Glomerular endothelial cell (primary cell): ENCODE measurements at regions not wholly inside any gene's neighbourhood (a gene's known extent, or its start where the extent isn't known, plus 50 kb on each side); places are given as distances from the start of the nearest gene placed in this dataset.
"Not testable (repeated sequence)": the region's sequence is repeated elsewhere in the genome, so short reads cannot be mapped to it uniquely, and the experiment has no call there.

Experiments
- DNase-seq: peaks from one replicate; pipeline ENCODE4 v3.0.0-alpha.2; 2011; ENCODE audit warnings: low read depth, low spot score; ENCODE audit errors: extremely low read depth

GRCh38 chr4:118410138-118410537, 57.3 kb upstream of the PRSS12 start:
- DNase-seq: no peak

DNA sequence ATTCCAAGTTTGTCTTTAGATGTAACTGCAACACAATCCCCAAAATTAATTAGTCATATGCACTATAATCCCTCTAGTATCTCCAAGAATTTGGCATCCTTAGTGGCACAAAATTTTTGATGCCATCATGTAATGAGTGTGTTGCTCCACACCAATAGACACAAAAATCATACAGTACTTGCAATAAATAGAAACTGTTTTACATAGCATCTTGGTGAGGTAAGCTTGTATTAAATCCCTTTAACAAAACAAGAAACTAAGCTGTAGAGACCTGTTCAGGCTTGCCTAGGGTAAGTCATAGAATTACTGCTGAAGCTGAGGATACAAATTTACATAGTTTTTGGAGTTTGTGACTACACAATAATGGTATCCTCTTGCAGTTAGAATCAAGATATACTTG, 64.5 kb upstream of the PRSS12 start:
- no peak for DNase-seq

- DNase-seq: not testable (repeated sequence)
Observed at GRCh38 chr4:118417800-118418199, 65.0 kb upstream of the PRSS12 start.

- not testable (repeated sequence) for DNase-seq
Observed at GRCh38 chr4:118418396-118418795, 65.6 kb upstream of the PRSS12 start.

- DNase-seq: not testable (repeated sequence)
Observed at GRCh38 chr4:118419626-118420025, 66.8 kb upstream of the PRSS12 start.

GRCh38 chr4:118424062-118424461, 71.3 kb upstream of the PRSS12 start:
- DNase-seq: not testable (repeated sequence)

DNA sequence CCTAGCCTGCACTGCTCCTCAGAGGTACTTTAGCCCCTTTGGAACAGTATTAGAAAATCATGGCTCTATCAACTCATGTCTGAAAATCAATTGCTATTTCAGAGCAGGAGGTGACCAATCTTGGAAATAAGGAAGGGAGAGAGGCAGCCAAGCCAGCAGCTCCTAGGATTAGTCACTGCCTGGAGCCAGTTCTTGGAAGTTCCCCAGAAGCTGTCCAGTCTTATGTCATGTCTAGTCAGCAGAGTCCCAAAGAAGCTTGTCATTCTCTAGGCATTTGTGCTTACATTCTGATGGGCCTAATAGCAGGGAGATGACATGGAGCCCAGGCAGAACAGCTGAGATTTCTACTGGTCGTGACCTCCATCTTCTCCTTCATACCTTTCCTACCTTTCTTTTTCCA, 76.1 kb upstream of the PRSS12 start:
- not testable (repeated sequence) for DNase-seq

DNA sequence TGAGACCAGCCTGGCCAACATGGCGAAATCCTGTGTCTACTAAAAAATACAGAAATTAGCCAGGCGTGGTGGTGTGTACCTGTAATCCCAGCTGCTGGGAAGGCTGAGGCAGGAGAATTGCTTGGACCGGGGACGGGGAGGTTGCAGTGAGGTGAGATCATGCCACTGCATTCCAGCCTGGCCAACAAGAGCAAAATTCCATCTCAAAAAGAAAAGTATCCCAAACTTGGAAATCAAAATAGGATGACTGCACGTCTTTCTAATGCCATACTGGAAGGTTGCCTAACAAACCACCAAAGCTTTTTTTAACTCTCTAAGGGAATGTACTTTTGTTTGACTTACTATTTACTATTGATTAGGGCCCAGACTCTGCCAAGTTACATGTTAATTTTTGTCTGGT, 79.6 kb upstream of the PRSS12 start:
- not testable (repeated sequence) for DNase-seq

- DNase-seq: not testable (repeated sequence)
Observed at GRCh38 chr4:118433612-118434375, 81.0 kb upstream of the PRSS12 start.

- DNase-seq: not testable (repeated sequence)
Observed at GRCh38 chr4:118435415-118435814, 82.6 kb upstream of the PRSS12 start.

DNA sequence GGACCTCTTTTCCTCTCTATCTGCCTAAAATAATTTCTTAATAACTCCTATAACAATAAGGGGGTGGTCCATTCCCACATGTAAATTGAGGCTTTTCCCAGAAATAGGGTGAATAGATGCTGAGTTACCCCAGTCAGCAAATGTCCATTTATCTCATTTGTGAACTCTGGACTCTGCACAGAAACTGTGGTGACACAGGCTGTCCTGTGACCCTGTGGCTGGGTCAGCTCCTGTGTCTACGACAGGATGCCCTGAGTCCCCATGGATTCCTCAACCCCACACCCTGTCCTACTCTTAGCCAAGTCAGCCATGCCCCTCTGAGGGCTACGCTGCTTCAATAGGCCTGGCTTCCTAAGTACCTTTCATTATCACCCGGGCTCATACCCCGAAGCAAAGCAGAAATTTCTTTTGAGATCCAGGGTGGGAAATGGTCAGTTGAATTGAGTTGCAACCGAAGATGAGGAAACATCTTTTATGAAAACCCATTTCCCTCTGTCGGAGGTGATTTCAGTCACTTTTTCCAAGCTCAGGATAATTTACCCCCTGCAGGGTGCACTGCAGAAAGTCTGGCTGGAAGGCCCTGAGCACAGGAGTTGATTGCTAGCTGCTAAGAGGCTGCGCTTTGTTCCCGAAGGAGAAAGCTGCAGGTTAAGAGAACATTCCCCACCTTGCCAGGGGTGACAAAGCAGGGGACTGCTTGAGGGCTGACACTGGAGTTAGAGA, 89.5 kb upstream of the PRSS12 start:
- not testable (repeated sequence) for DNase-seq

DNA sequence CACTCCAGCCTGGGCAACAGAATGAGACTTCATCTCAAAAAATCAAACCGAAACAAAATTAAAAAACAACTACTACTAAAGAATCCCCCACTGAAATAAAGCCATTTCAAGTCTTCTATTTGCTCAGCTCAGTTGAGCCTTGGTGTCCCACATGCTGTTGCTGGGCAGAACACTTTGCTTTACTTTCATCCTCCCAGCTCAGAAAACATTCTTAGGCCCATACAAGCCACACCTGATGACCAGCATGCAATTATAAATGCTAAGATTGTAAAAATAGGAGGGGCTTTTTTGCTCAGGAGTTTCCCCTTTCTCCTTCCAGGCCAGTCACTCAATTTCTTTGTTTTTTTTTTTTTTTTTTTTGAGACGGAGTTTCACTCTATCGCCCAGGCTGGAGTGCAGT, 94.6 kb upstream of the PRSS12 start:
- DNase-seq: not testable (repeated sequence)

DNA sequence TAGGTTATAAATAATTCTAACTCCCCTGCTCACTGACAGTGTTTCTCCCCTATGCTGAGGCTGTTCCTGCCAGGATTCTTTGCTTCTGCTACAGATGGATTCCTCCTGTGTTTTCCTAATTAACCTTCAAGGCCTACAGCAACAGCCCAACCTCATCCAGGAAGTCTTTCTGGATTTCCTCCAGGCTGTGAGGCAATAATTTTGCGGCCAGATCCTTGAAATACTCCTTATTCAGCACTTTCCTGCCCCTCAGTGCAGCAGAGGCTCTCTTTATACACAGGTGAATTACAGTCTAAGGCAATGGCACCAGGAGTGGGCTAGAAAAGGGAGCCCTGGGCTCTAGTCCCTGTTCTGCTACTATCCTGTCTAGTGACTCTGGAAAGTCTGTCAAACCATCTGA, 102.1 kb upstream of the PRSS12 start:
- DNase-seq: not testable (repeated sequence)

DNA sequence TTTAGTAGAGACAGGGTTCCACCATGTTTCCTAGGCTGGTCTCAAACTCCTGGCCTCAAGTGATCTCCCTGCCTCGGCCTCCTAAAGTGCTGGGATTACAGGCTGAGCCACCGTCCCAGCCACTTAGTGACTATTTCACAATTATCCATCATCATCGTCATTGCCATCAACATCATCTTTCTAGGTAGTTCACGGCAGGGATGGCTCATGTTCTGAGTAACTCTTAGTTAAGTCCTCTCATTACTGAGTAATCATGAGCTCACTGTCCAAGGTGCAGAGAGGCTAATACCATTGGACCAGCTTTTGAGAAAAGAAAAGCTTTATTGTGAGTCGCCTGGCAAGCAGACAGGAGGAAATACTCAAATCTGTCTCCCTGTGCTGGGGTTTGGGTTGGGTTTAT, 108.6 kb upstream of the PRSS12 start:
- DNase-seq: not testable (repeated sequence)

GRCh38 chr4:118465831-118466230, 113.0 kb upstream of the PRSS12 start:
- DNase-seq: not testable (repeated sequence)

DNA sequence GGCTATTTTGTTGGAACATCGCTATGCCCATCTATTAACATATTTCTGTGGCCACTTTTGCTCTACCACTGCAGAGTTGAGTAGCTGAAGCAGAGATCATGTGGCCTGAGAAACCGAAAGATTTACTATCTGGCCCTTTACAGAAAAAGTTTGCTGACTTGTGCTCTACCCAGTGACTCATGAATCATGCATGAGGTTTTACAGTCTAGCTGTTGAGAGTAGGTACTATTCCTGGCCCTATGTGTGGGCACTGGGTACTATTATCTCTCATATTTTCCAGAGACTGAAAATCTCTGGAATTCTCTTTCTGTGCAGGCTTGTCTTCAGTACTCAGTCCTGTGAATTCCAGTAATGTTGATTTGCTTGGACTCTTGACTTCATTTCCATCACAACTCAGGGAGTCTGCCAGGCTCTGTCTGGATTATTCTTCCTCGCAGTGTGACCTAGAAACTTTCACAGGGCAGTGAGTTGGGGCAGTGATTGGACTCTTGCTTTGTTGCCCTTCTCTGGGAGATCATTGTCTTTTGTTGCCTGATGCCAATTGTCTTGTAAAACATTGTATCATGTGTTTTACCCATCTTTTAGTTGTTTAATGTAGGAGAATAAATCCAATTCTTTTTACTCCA, 121.3 kb upstream of the PRSS12 start:
- not testable (repeated sequence) for DNase-seq

- not testable (repeated sequence) for DNase-seq
Observed at GRCh38 chr4:118474771-118475170, 122.0 kb upstream of the PRSS12 start.

GRCh38 chr4:118475901-118476300, 123.1 kb upstream of the PRSS12 start:
- DNase-seq: not testable (repeated sequence)

GRCh38 chr4:118477826-118478225, 125.0 kb upstream of the PRSS12 start:
- DNase-seq: not testable (repeated sequence)

DNA sequence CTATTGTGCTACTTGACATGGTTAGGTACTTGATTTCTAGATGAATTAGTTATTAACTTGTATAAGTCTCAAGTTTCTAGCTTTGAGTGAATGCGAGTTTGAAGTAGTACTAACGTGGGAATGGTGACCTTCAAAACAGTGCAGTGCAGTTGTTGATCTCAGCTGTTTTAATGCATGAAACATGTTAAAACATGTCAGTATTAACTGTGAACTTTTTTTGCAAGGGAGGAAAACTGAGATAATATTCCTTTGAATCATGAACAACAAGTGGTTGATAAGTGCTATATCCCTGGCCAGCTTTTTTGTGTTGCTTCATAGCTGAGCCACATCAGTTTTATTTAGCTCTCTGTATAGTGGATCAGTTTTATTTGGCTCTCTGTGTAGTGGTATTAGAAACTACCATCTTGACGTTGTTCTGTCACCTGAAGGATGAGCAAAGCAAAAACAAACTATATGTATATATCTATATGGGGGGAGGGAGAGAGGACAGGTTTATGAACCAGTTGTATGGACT, 133.1 kb upstream of the PRSS12 start:
- not testable (repeated sequence) for DNase-seq

- not testable (repeated sequence) for DNase-seq
Observed at GRCh38 chr4:118492963-118493362, 140.2 kb upstream of the PRSS12 start.
